Lower leg skin (tissue), 3 donors: ENCODE measurements at regions not wholly inside any gene's neighbourhood (a gene's known extent, or its start where the extent isn't known, plus 50 kb on each side); places are given as distances from the start of the nearest gene placed in this dataset.

Experiments
- CTCF ChIP-seq, 3 donors: fragments of 450-650 bp; IDR thresholded peaks; one replicate each; pipeline ENCODE4 v1.5.1; 2016; ENCODE audit warnings: antibody characterized with exemption in 3 of 3, mild to moderate bottlenecking in 3 of 3, moderate library complexity in 2 of 3
- POLR2A ChIP-seq, 2 donors: fragments of 450-650 bp; IDR thresholded peaks; one replicate each; pipeline ENCODE4 v1.6.1; 2016 to 2017; ENCODE audit warnings: antibody characterized with exemption in 2 of 2, mild to moderate bottlenecking in 1 of 2, moderate library complexity in 1 of 2

DNA sequence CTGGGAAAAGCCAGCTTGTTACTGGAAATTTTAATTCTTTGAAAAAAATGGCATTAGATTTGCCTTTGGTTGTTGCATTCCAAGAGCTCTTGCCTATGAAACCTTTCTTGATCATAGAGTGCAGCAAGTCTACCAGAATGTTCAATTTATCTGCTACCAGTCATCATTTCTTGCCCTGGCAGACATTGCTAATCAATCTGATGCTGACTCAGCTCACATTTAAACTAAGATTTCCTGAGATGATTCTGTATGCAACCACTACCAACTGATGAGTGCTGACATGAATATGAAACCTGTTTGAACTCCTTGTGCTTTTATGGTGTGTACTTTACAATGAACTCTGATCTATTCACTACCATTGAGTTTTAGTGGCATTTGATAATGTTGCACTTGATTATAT, 166.5 kb upstream of the SALL1 start:
- TF ChIP-seq CTCF (IDR thresholded peaks at IDR 0.05) (no peak), POLR2A (IDR thresholded peaks at IDR 0.05) (no peak)
